Upper lobe of left lung (tissue), 4 donors: ENCODE measurements at regions not wholly inside any gene's neighbourhood (a gene's known extent, or its start where the extent isn't known, plus 50 kb on each side); places are given as distances from the start of the nearest gene placed in this dataset.

Experiments
- EP300 ChIP-seq, 4 donors: sonication (generic); formaldehyde crosslinking; IDR thresholded peaks; one replicate each; pipeline ENCODE4 v1.5.1; 2017; ENCODE audit warnings: antibody characterized with exemption in 4 of 4, control low read depth in 2 of 4
- POLR2A ChIP-seq, 4 donors: fragments of 450-650 bp; IDR thresholded peaks; one replicate each; pipeline ENCODE4 v1.5.1; 2016 to 2017; ENCODE audit warnings: antibody characterized with exemption in 4 of 4, mild to moderate bottlenecking in 2 of 4
- POLR2AphosphoS5 ChIP-seq, 2 donors: sonication (generic); formaldehyde crosslinking; IDR thresholded peaks; one replicate each; pipeline ENCODE4 v1.5.1; 2017; ENCODE audit warnings: antibody characterized with exemption in 2 of 2
- TF ChIP-seq, protein P1 (sequence below), 6 experiments: fragments of 450-650 bp in 4 of 6; fragments of 200-600 bp in 2 of 6; sonication (generic) in 2 of 6; IDR thresholded peaks; one replicate each; pipeline ENCODE4 v1.5.1; 2016 to 2019; ENCODE audit warnings: antibody characterized with exemption in 6 of 6

- TF ChIP-seq, protein P1, sequence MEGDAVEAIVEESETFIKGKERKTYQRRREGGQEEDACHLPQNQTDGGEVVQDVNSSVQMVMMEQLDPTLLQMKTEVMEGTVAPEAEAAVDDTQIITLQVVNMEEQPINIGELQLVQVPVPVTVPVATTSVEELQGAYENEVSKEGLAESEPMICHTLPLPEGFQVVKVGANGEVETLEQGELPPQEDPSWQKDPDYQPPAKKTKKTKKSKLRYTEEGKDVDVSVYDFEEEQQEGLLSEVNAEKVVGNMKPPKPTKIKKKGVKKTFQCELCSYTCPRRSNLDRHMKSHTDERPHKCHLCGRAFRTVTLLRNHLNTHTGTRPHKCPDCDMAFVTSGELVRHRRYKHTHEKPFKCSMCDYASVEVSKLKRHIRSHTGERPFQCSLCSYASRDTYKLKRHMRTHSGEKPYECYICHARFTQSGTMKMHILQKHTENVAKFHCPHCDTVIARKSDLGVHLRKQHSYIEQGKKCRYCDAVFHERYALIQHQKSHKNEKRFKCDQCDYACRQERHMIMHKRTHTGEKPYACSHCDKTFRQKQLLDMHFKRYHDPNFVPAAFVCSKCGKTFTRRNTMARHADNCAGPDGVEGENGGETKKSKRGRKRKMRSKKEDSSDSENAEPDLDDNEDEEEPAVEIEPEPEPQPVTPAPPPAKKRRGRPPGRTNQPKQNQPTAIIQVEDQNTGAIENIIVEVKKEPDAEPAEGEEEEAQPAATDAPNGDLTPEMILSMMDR (IDR thresholded peaks at IDR 0.05), result no peak
- TF ChIP-seq POLR2A (IDR thresholded peaks at IDR 0.05) (no peak), POLR2AphosphoS5 (IDR thresholded peaks at IDR 0.05) (no peak), EP300 (IDR thresholded peaks at IDR 0.05) (no peak)
These were observed 201.7 kb upstream of the HS6ST1 start for GRCh38 chr2:128520340-128520739.
